Testis (tissue), 2 donors: ENCODE measurements at regions not wholly inside any gene's neighbourhood (a gene's known extent, or its start where the extent isn't known, plus 50 kb on each side); places are given as distances from the start of the nearest gene placed in this dataset.

Experiments
- DNase-seq: peaks from one replicate; pipeline ENCODE4 v3.0.0-alpha.2; 2019
- H3K27ac ChIP-seq, 2 donors: fragments of 200-600 bp; sonication (generic); one replicate each; pipeline ENCODE4 v1.5.1; 2019
- H3K27me3 ChIP-seq: fragments of 200-600 bp; sonication (generic); one replicate; pipeline ENCODE4 v1.5.1; 2019
- H3K36me3 ChIP-seq: fragments of 200-600 bp; sonication (generic); one replicate; pipeline ENCODE4 v1.5.1; 2017; ENCODE audit warnings: low read depth; ENCODE audit errors: missing control alignments
- H3K4me1 ChIP-seq: fragments of 200-600 bp; sonication (generic); one replicate; pipeline ENCODE4 v1.5.1; 2019
- H3K4me3 ChIP-seq, 2 donors: fragments of 200-600 bp; sonication (generic); one replicate each; pipeline ENCODE4 v1.5.1; 2017 to 2019
- H3K9me3 ChIP-seq: fragments of 200-600 bp; sonication (generic); one replicate; pipeline ENCODE4 v1.5.1; 2017
- CTCF ChIP-seq, 3 experiments: fragments of 450-650 bp in 2 of 3; fragments of 200-600 bp in 1 of 3; sonication (generic) in 1 of 3; IDR thresholded peaks; one replicate each; pipeline ENCODE4 v1.5.1; 2016 to 2019; ENCODE audit warnings: antibody characterized with exemption in 3 of 3, mild to moderate bottlenecking in 2 of 3, moderate library complexity in 1 of 3
- POLR2A ChIP-seq: fragments of 450-650 bp; IDR thresholded peaks from one replicate; pipeline ENCODE4 v1.6.1; 2017; ENCODE audit warnings: antibody characterized with exemption, mild to moderate bottlenecking, moderate library complexity
- WGBS, 2 donors: methylation state at CpG; one replicate each; pipeline ENCODE4 v1.1.5; 2018; 5-methylcytosine and 5-hydroxymethylcytosine counted together
- intact Hi-C: fragments of 100-400 bp; cut with DNase I; formaldehyde crosslinking; loops from one replicate; pipeline ENCODE4 v1.15.1; 2023; ENCODE audit warnings: low total_unique reads

- TF ChIP-seq CTCF (IDR thresholded peaks at IDR 0.05), result no peak
- no peak for TF ChIP-seq POLR2A
- intact Hi-C loops, result no loop called here
- H3K4me1 ChIP-seq, result no peaks in the 10 kb centered on the region
- H3K36me3 ChIP-seq, result no peaks in the 10 kb centered on the region
- no peaks in the 10 kb centered on the region for H3K27me3 ChIP-seq
- no peak for DNase-seq
- H3K27ac ChIP-seq, result no peak overlapping the region
- H3K9me3 ChIP-seq, result no peaks in the 10 kb centered on the region
- WGBS, 2 donors, result 76 to 86% methylated on average over 2 of the region's 2 CpGs
- H3K4me3 ChIP-seq, result no peak overlapping the region
Measured at GRCh38 chr1:219359126-219359525, 185.4 kb downstream of the LYPLAL1 start.

DNA sequence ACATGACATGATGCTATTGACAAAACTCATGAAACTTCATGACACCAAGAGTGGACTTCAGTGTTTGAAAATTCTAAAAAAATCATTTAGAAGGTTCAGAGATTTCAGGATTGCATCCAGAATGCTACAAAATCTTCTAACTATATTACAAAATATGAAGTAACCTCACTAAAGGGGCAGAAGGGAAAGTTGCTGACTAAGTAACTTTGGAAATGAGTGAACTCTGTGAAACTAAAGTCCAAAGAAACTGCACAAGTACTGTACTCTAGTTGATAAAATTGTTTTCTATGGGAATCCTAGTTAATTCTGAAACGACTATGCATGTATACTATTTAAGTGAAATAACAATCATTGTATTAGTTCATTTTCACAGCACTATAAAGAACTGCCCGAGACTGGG, 184.4 kb downstream of the LYPLAL1 start:
- no peaks in the 10 kb centered on the region for H3K9me3 ChIP-seq
- no peak for DNase-seq
- no peaks in the 10 kb centered on the region for H3K4me1 ChIP-seq
- H3K36me3 ChIP-seq, result no peaks in the 10 kb centered on the region
- no peak overlapping the region for H3K27ac ChIP-seq
- H3K27me3 ChIP-seq, result no peaks in the 10 kb centered on the region
- intact Hi-C loops, result no loop called here
- WGBS, 2 donors, result 94 to 98% methylated on average over 2 of the region's 2 CpGs
- H3K4me3 ChIP-seq, result no peak overlapping the region
- TF ChIP-seq CTCF (IDR thresholded peaks at IDR 0.05) (no peak), POLR2A (no peak)

- Histone ChIP-seq H3K9me3 (no peaks in the 10 kb centered on the region), H3K27ac (no peak overlapping the region), H3K36me3 (no peaks in the 10 kb centered on the region), H3K4me3 (no peak overlapping the region), H3K27me3 (no peaks in the 10 kb centered on the region), H3K4me1 (no peaks in the 10 kb centered on the region)
- WGBS, 2 donors, result 86 to 87% methylated on average over 4 of the region's 4 CpGs
- intact Hi-C loops, result no loop called here
- TF ChIP-seq CTCF (IDR thresholded peaks at IDR 0.05) (no peak), POLR2A (no peak)
- DNase-seq, result no peak
Measured at GRCh38 chr1:219354962-219355361, 181.3 kb downstream of the LYPLAL1 start.

DNA sequence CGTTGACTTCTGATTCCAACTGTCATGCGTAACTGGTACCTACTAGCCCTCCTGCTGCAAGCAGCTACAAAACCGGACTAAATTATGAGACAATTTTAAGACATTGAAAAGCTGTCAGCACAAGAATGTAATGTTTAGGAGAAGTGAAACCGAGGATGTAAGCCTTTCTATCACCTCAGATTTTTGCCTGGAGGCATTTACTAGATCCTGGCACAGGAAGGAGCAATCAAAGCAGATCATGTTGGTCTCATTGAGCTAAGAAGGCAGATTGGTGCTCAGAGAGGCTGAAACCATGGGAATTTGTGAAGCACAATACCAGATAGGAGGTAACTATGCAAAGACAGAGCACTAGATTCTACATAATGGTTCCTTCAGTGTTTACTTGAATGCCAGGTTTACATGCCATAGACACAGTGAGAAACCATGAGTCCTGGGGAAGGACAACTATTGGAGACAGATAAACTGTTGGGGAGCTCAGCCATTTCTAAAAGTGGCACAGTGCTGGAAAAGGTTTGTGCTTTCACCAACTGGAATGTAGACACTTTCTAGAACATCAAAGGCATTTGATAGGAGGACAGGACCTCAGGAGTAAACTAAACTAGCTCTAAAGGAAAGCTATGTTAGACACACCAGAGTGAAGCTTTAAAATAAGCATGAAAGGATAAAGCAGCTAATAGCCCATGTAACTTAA, 179.4 kb downstream of the LYPLAL1 start:
- no peaks in the 10 kb centered on the region for H3K27me3 ChIP-seq
- intact Hi-C loops, result no loop called here
- no peak overlapping the region for H3K27ac ChIP-seq
- no peak overlapping the region for H3K4me3 ChIP-seq
- H3K9me3 ChIP-seq, result no peaks in the 10 kb centered on the region
- H3K4me1 ChIP-seq, result no peaks in the 10 kb centered on the region
- H3K36me3 ChIP-seq, result no peaks in the 10 kb centered on the region
- TF ChIP-seq CTCF (IDR thresholded peaks at IDR 0.05) (no peak), POLR2A (no peak)
- no peak for DNase-seq
- 68 to 79% methylated on average over 4 of the region's 4 CpGs for WGBS, 2 donors
